ENCODE measurements at regions not wholly inside any gene's neighbourhood (a gene's known extent, or its start where the extent isn't known, plus 50 kb on each side); places are given as distances from the start of the nearest gene placed in this dataset.

GRCh38 chr2:75986617-75987016 lies 275.9 kb upstream of the GCFC2 start:
- TF ChIP-seq EZH2phosphoT487 (conservative IDR thresholded peaks at IDR 0.05; ENCODE audit: low read length), result no peak
- TF ChIP-seq, protein P1, sequence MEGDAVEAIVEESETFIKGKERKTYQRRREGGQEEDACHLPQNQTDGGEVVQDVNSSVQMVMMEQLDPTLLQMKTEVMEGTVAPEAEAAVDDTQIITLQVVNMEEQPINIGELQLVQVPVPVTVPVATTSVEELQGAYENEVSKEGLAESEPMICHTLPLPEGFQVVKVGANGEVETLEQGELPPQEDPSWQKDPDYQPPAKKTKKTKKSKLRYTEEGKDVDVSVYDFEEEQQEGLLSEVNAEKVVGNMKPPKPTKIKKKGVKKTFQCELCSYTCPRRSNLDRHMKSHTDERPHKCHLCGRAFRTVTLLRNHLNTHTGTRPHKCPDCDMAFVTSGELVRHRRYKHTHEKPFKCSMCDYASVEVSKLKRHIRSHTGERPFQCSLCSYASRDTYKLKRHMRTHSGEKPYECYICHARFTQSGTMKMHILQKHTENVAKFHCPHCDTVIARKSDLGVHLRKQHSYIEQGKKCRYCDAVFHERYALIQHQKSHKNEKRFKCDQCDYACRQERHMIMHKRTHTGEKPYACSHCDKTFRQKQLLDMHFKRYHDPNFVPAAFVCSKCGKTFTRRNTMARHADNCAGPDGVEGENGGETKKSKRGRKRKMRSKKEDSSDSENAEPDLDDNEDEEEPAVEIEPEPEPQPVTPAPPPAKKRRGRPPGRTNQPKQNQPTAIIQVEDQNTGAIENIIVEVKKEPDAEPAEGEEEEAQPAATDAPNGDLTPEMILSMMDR (IDR thresholded peaks at IDR 0.05; ENCODE audit: insufficient read depth, low read length, poor library complexity, severe bottlenecking), result no peak
